Testis (tissue), 2 donors: ENCODE measurements at regions not wholly inside any gene's neighbourhood (a gene's known extent, or its start where the extent isn't known, plus 50 kb on each side); places are given as distances from the start of the nearest gene placed in this dataset.

Experiments
- DNase-seq: peaks from one replicate; pipeline ENCODE4 v3.0.0-alpha.2; 2019
- H3K27ac ChIP-seq, 2 donors: fragments of 200-600 bp; sonication (generic); one replicate each; pipeline ENCODE4 v1.5.1; 2019
- H3K27me3 ChIP-seq: fragments of 200-600 bp; sonication (generic); one replicate; pipeline ENCODE4 v1.5.1; 2019
- H3K36me3 ChIP-seq: fragments of 200-600 bp; sonication (generic); one replicate; pipeline ENCODE4 v1.5.1; 2017; ENCODE audit warnings: low read depth; ENCODE audit errors: missing control alignments
- H3K4me1 ChIP-seq: fragments of 200-600 bp; sonication (generic); one replicate; pipeline ENCODE4 v1.5.1; 2019
- H3K4me3 ChIP-seq, 2 donors: fragments of 200-600 bp; sonication (generic); one replicate each; pipeline ENCODE4 v1.5.1; 2017 to 2019
- H3K9me3 ChIP-seq: fragments of 200-600 bp; sonication (generic); one replicate; pipeline ENCODE4 v1.5.1; 2017
- POLR2A ChIP-seq: fragments of 450-650 bp; IDR thresholded peaks from one replicate; pipeline ENCODE4 v1.6.1; 2017; ENCODE audit warnings: antibody characterized with exemption, mild to moderate bottlenecking, moderate library complexity
- WGBS, 2 donors: methylation state at CpG; one replicate each; pipeline ENCODE4 v1.1.5; 2018; 5-methylcytosine and 5-hydroxymethylcytosine counted together
- intact Hi-C: fragments of 100-400 bp; cut with DNase I; formaldehyde crosslinking; loops from one replicate; pipeline ENCODE4 v1.15.1; 2023; ENCODE audit warnings: low total_unique reads
- TF ChIP-seq, protein P1 (sequence below), 3 experiments: fragments of 450-650 bp in 2 of 3; fragments of 200-600 bp in 1 of 3; sonication (generic) in 1 of 3; IDR thresholded peaks; one replicate each; pipeline ENCODE4 v1.5.1; 2016 to 2019; ENCODE audit warnings: antibody characterized with exemption in 3 of 3, mild to moderate bottlenecking in 2 of 3, moderate library complexity in 1 of 3

DNA sequence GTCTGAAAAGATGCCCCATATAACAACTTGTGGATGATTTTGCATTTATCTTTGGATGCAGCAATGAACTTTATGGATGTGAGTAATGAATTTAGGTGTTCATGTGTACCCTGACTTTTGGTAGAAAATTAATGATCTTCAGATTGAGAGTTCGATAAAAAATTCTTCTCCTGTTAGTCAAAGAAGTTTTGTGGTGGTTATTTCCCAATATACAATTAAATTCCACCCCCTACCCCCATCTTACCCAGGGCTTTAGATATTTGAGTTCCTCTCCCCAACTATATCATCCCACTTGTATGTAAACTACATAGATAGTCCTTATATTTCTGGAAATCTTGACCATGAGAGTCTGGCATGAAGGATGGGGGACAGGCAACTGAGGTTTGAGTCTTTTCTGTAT lies 126.1 kb upstream of the ALDH1A3 start:
- WGBS, 2 donors, result 93 to 98% methylated on average over 1 of the region's 1 CpG

DNA sequence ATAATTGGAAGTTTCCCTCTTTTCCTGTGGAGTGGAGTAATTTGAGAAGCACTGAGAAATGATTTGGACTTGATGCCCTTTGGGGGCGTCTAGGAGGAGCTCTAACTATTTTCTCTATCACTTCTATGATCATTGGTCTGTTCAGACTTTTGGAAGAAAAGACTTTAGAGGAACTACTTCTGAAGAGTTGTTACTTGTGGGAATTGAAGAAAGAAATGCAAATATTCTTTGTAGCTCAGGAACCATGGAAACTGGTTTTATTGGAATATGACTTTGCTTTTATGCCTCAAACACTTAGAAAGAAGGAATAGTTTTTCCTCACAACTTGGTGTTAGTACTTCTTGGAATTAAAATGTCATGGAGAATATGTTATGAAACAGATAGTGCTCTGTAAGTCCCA lies 122.0 kb upstream of the ALDH1A3 start:
- TF ChIP-seq, protein P1, sequence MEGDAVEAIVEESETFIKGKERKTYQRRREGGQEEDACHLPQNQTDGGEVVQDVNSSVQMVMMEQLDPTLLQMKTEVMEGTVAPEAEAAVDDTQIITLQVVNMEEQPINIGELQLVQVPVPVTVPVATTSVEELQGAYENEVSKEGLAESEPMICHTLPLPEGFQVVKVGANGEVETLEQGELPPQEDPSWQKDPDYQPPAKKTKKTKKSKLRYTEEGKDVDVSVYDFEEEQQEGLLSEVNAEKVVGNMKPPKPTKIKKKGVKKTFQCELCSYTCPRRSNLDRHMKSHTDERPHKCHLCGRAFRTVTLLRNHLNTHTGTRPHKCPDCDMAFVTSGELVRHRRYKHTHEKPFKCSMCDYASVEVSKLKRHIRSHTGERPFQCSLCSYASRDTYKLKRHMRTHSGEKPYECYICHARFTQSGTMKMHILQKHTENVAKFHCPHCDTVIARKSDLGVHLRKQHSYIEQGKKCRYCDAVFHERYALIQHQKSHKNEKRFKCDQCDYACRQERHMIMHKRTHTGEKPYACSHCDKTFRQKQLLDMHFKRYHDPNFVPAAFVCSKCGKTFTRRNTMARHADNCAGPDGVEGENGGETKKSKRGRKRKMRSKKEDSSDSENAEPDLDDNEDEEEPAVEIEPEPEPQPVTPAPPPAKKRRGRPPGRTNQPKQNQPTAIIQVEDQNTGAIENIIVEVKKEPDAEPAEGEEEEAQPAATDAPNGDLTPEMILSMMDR (IDR thresholded peaks at IDR 0.05), result no peak
- no peak for TF ChIP-seq POLR2A
- WGBS, 2 donors, result 69 to 93% methylated on average over 1 of the region's 1 CpG
- Histone ChIP-seq H3K27ac (no peak overlapping the region), H3K9me3 (no peaks in the 10 kb centered on the region), H3K4me1 (peaks cover 4% of the 10 kb centered on the region), H3K27me3 (no peaks in the 10 kb centered on the region), H3K36me3 (no peaks in the 10 kb centered on the region), H3K4me3 (no peak overlapping the region)
- no peak for DNase-seq
- intact Hi-C loops, result no loop called here

More for the DNA sequence above, 126.1 kb upstream of the ALDH1A3 start:
- Histone ChIP-seq H3K27ac (no peak overlapping the region), H3K36me3 (no peaks in the 10 kb centered on the region), H3K4me1 (no peaks in the 10 kb centered on the region), H3K27me3 (no peaks in the 10 kb centered on the region), H3K9me3 (no peaks in the 10 kb centered on the region), H3K4me3 (no peak overlapping the region)
- TF ChIP-seq, protein P1 (IDR thresholded peaks at IDR 0.05), result no peak
- no peak for TF ChIP-seq POLR2A
- intact Hi-C loops, result no loop called here
- DNase-seq, result no peak

DNA sequence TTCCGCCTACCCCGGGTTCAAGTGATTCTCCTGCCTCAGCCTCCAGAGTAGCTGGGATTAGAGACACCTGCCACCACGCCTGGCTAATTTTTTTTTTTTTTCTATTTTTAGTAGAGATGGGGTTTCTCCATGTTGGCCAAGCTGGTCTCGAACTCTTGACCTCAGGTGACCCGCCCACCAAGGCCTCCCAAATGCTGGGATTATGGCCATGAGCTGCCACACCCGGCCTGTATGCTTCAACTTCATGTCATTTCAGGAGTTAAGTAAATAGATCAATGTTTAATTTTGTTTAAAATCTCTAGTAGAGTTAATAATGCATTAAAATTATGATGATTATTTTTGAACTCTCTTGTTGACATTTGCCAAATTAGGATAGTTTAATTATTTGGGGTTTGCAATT lies 121.1 kb upstream of the ALDH1A3 start:
- no peaks in the 10 kb centered on the region for H3K27me3 ChIP-seq
- H3K27ac ChIP-seq, result no peak overlapping the region
- no peaks in the 10 kb centered on the region for H3K9me3 ChIP-seq
- no peak for TF ChIP-seq POLR2A
- TF ChIP-seq, protein P1 (IDR thresholded peaks at IDR 0.05), result no peak
- 88 to 92% methylated on average over 6 of the region's 6 CpGs for WGBS, 2 donors
- no peak for DNase-seq
- no peak overlapping the region for H3K4me3 ChIP-seq
- intact Hi-C loops, result no loop called here
- H3K36me3 ChIP-seq, result no peaks in the 10 kb centered on the region
- H3K4me1 ChIP-seq, result peaks cover 4% of the 10 kb centered on the region

DNA sequence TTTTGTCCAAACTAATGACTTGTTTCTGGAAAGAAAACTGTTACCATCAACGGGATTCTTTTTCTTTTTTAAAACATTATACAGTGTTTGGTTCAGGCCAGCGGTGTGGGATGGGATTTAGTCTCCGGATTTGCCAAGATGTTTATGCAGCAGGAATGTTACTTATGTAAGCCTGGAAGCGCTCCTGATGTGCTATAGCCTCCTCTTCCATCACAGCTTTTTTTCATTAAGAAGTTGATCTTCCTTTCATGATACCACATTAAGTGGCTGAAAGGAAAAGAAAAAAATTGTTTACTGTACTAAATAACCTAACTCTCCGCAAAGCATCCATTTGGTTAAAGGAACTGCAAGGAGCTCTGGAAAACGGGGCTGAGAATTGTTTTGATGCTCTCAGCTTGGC lies 120.5 kb upstream of the ALDH1A3 start:
- no peak for TF ChIP-seq POLR2A
- TF ChIP-seq, protein P1 (IDR thresholded peaks at IDR 0.05), result no peak
- no peak overlapping the region for H3K27ac ChIP-seq
- no peak for DNase-seq
- H3K9me3 ChIP-seq, result no peaks in the 10 kb centered on the region
- H3K4me3 ChIP-seq, result no peak overlapping the region
- WGBS, 2 donors, result 47 to 55% methylated on average over 6 of the region's 6 CpGs
- no peaks in the 10 kb centered on the region for H3K36me3 ChIP-seq
- H3K4me1 ChIP-seq, result peaks cover 4% of the 10 kb centered on the region
- H3K27me3 ChIP-seq, result no peaks in the 10 kb centered on the region
- intact Hi-C loops, result no loop called here

DNA sequence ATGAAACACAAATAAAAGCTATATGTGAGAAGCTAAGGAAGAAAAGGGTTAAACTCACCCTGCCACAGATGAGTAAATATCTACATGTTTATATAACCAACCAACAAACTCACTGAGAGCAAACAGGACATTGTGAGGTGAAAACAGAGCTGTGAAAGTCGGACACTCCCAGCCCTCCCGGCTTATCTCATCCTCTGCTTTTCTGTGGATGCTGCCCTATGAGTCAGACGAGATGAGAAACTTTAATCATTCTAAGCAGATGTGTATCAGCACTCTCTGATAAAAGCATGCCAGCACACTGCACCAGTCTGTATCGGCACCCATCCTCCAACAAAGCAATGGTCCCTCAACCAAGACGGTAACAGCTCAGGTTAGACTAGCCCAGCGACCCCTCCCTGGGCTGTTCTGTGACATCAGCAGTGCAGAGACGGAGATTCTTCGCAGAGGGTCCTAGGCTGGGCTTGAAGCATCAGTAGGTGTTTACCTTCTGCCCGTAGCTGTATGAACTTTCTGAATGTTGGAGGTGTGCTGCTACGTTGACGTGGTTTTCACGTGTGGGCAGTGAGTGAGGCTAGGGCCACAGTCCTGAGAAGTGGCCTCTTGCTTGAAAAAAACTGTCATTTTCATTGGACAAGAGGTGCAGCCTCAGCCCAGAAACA lies 119.8 kb upstream of the ALDH1A3 start:
- no peak for DNase-seq
- peaks cover 4% of the 10 kb centered on the region for H3K4me1 ChIP-seq
- WGBS, 2 donors, result 66 to 69% methylated on average over 12 of the region's 12 CpGs
- TF ChIP-seq POLR2A, result no peak
- TF ChIP-seq, protein P1 (IDR thresholded peaks at IDR 0.05), result no peak
- H3K27me3 ChIP-seq, result no peaks in the 10 kb centered on the region
- H3K36me3 ChIP-seq, result no peaks in the 10 kb centered on the region
- no peak overlapping the region for H3K27ac ChIP-seq
- H3K9me3 ChIP-seq, result no peaks in the 10 kb centered on the region
- intact Hi-C loops, result no loop called here
- H3K4me3 ChIP-seq, result no peak overlapping the region
